GM18951 (cell line): ENCODE measurements at regions not wholly inside any gene's neighbourhood (a gene's known extent, or its start where the extent isn't known, plus 50 kb on each side); places are given as distances from the start of the nearest gene placed in this dataset.
"Not testable (repeated sequence)": the region's sequence is repeated elsewhere in the genome, so short reads cannot be mapped to it uniquely, and the experiment has no call there.

Experiments used
- POLR2A ChIP-seq: IDR thresholded peaks from 4 replicates; pipeline ENCODE4 v1.6.1; 2011; ENCODE audit warnings: mild to moderate bottlenecking; ENCODE audit not compliant: insufficient read length, insufficient read depth; ENCODE audit errors: extremely low read depth
- in situ Hi-C: fragments of 300-500 bp; cut with MboI; formaldehyde crosslinking; loops from one replicate; pipeline ENCODE4 v1.12.0; 2022; ENCODE audit warnings: low sequenced_read_pairs, mixed read lengths, inconsistent platforms; ENCODE audit not compliant: unreplicated experiment

- in situ Hi-C loops = not testable (repeated sequence)
Observed at GRCh38 chr15:21357056-21357455, 83.2 kb downstream of the POTEB3 start.

- in situ Hi-C loops = not testable (repeated sequence)
Observed at GRCh38 chr15:21355944-21356343, 84.4 kb downstream of the POTEB3 start.

- in situ Hi-C loops = not testable (repeated sequence)
Observed at GRCh38 chr15:21354597-21354996, 85.7 kb downstream of the POTEB3 start.

- in situ Hi-C loops = not testable (repeated sequence)
Observed at GRCh38 chr15:21352670-21353318, 87.5 kb downstream of the POTEB3 start.

- in situ Hi-C loops = not testable (repeated sequence)
Observed at GRCh38 chr15:21344960-21345359, 95.3 kb downstream of the POTEB3 start.

- in situ Hi-C loops = not testable (repeated sequence)
Observed at GRCh38 chr15:21344500-21344899, 95.8 kb downstream of the POTEB3 start.

GRCh38 chr15:21337028-21337427 is 103.3 kb downstream of the POTEB3 start:
- in situ Hi-C loops = not testable (repeated sequence)

- in situ Hi-C loops = not testable (repeated sequence)
Observed at GRCh38 chr15:21324720-21325460, 115.4 kb downstream of the POTEB3 start.

GRCh38 chr15:21284353-21284752 is 155.9 kb downstream of the POTEB3 start:
- in situ Hi-C loops = not testable (repeated sequence)

- in situ Hi-C loops = not testable (repeated sequence)
Observed at GRCh38 chr15:21283210-21283609, 157.1 kb downstream of the POTEB3 start.

- in situ Hi-C loops = not testable (repeated sequence)
Observed at GRCh38 chr15:21280272-21280671, 160.0 kb downstream of the POTEB3 start.

- in situ Hi-C loops = loop anchor here (25.0 kb wide), 1 partner anchor 1090 kb away; no protein-coding TSS in a partner anchor
Observed at GRCh38 chr15:21272176-21272982, 167.9 kb downstream of the POTEB3 start.

- no peak for TF ChIP-seq POLR2A
- in situ Hi-C loops = loop anchor here (25.0 kb wide), 1 partner anchor 1091 kb away; no protein-coding TSS in a partner anchor
Observed at GRCh38 chr15:21271566-21271965, 168.7 kb downstream of the POTEB3 start.

- in situ Hi-C loops = loop anchor here (25.0 kb wide), 1 partner anchor 1092 kb away; no protein-coding TSS in a partner anchor
- no peak for TF ChIP-seq POLR2A
Observed at GRCh38 chr15:21270474-21270873, 169.8 kb downstream of the POTEB3 start.

GRCh38 chr15:21269673-21270072 is 170.6 kb downstream of the POTEB3 start:
- in situ Hi-C loops = loop anchor here (10.0 to 25.0 kb wide), 2 partner anchors 605 to 1093 kb away; no protein-coding TSS in a partner anchor
